ENCODE measurements at regions not wholly inside any gene's neighbourhood (a gene's known extent, or its start where the extent isn't known, plus 50 kb on each side); places are given as distances from the start of the nearest gene placed in this dataset.

DNA sequence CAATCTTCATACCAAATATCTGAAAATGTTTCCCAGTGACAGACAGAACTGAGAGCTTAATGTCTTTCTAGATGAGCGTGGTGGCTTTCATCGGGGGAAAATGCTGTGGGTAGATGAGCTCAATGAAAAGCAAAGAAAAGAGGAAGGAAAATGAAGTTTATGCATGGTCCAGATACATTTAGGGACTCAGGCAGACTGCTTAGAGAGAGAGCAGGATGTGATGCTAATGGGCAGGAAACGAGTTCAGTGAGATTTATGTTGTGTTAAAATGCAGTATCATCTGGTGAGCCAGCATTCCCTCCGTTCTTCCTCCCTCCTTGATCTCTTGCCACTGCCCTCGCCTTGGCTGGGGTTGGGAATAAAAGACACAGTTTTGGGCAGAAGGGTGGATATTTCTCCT is 229.2 kb downstream of the GBA3 start:
- DNase-seq = no peak

DNA sequence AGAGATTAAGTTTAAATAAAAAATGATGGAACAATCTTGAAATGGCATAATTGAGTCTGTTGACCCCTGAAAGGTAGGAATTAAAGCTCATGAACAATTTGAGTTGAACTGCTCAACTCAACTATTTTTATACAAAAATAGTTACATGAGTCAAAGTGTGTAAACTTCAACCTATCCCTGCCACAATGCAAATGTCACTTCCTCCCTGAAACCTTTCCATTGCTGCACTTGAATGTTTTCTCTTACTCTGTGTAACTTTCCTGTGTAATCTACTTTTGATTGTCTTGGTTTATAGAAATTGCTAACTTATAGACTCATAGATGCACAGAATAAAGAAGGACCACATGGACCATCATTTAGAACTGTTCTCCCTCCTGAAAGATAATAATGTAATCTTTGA is 218.5 kb downstream of the GBA3 start:
- DNase-seq = no peak

DNA sequence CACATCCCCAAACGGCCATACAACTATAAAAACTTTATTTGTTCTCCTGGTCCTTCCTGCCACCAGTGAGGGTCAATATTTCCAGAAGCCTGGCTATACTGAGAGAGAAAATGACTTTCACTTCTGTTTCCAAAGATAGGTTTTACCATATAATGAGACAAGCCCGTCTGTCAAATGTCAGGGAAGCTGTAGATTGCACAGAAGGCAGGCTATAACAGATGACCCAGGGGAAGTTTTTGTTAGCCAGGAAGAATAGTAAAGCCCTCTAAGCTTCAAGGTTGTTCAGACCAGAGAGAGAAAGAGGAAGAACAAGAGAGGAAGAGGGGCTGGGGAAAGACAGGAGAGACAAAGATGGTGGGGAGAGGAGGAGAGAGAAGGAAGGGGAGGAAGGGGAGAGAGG is 217.5 kb downstream of the GBA3 start:
- no peak for DNase-seq

DNA sequence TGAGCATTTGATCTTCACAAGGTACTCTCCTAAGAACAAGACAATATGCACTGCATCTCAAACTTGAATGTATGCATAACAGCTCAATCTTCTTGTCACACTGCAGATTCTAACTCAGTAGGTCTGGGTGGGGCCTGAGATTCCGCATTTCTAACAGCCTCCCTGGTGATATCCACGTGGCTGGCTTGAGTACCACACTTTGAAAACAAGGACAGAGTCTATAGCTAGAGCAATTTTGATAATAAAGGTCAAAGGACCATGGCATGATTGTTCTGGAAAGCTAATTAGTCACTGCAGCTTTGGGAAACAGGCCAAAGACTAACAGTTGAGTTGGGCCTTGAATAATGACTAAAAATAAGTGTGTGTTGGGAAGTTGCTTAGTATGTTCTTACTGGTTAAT is 213.3 kb downstream of the GBA3 start:
- DNase-seq = no peak

DNA sequence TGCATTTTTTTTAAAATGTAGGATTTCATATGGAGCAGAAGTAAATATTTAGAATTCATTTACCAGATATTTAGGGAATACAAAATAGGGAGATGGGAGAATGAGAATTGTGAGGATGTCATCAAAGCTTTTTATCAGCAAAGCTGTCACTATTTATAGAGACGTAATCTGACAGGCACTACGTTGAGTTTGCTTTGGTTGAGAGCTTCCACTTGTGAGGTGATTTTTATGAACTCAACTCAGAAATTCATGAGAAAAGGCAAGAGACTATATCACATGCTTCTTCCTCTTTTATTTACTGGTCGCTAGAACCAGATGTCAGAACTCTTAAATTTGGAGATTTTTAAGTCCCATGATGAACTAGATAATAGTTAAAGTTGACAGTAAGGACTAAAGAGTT is 211.2 kb downstream of the GBA3 start:
- no peak for DNase-seq

DNA sequence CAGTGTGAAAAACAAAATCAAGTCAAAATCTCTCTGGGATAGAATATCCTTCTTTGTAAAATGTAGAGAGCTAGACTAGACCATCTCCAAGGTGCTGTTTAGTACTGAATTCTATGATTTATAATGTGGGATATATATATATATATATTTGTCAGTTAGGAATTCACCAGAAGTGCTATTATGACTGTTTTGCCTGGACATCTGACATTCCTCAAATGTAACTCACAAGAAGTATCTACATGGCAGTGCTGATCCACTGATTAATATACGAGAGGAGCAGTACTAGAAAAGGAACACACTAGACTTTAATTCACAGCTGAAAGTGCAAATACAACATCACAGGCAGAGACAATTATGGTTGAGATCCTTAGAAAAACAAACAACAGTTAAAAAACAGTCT is 208.9 kb downstream of the GBA3 start:
- no peak for DNase-seq

DNA sequence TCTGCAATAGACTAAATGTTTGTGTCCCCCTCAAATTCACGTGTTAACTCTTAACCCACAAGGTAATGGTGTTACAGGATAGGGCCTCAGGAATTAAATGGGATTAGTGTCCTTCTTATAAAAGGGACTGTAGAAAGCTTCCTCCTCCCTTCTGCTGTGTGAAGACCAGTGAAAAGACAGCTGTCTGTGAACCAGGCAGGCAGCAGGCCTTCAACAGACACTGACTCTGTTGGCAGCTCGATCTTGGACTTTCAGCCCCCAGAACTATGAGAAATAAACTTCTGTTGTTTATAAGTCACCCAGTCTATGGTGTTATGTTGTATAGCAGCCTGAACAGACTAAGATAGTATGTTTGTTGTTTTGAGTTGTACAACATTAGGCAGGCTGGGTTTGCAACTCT is 208.1 kb downstream of the GBA3 start:
- DNase-seq = no peak

DNA sequence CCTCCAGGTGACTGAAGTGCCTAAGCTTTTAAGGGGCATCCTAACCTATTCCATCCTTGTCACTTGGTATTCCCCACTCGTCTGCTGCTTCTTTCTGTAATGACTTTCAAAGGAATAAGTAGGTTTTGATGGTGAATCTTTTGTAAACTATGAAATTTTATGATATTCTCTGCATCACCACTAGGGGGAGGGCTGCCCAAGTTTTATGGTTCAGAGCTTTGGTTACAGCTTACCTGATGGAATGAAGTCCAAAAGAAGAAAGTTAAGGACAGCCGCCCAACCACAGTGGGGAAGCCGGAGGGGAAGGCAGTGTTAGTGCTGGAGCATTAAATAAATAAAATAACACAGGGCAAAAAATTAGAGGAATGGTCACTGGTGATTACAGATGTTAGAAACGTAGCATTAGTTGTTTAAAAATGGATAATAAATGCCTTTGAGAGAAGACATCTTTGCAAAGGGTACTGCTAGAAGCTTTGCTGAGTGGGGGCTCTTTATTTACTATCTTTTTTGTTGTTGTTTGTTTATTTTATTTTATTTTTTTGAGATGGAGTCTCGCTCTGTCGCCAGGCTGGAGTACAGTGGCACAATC is 204.9 kb downstream of the GBA3 start:
- DNase-seq = peak in 1 of 2 experiments; percentile 39

DNA sequence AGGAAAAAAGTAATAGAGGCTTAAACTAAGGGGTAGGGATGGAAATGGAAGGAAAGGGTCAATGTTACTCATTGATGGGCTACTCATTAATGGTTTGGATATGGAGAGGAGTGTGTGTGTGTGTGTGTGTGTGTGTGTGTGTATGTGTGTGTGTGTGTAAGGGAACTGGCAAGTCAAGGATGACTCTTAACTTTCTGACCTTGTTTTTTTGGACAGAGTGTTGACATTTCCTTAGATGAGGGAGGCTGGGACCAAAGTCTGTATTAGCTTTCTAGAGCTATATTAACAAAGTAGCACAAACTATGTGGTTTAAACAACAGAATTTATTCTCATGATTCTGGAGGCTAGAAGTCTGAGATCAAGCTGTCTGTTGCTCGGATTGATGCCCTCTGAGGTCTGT is 202.7 kb downstream of the GBA3 start:
- no peak for DNase-seq

DNA sequence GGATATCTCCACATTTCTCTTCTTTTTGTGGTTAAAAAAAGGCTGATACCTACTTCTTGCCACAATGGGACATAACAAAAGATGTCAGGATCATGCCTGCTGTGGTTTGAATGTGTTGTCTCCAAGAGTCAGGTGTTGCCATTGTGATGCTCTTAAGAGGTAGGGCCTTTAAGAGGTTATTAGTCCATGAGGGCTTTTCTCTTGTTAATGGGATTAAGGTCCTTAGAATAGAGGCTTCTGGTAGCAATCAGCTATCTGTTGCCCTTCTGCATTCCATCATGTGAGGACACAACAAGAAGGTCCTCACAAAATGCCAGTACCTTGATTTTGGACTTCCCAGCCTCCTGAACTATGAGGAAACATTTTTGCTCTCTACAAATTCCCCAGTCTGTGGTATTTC is 191.4 kb downstream of the GBA3 start:
- no peak for DNase-seq

DNA sequence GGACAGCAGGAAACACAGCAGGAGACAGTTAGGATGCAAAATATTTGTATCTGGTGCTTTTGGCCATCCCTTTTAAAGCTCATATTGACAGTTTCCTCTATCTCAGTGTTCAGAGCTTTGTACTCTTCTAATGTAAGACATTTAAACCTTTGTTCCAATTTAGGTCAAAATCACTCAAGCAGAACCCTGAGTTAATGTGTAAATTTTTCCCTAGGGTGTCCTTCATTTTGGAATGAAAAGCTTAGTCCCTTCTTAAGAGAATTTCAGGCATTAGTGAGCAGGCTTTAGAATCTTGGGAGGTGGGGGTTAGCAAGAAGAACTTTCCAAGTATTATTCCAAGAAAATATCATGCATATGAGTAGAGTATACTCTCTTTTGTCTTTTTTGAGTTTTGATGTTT is 188.7 kb downstream of the GBA3 start:
- DNase-seq = no peak

DNA sequence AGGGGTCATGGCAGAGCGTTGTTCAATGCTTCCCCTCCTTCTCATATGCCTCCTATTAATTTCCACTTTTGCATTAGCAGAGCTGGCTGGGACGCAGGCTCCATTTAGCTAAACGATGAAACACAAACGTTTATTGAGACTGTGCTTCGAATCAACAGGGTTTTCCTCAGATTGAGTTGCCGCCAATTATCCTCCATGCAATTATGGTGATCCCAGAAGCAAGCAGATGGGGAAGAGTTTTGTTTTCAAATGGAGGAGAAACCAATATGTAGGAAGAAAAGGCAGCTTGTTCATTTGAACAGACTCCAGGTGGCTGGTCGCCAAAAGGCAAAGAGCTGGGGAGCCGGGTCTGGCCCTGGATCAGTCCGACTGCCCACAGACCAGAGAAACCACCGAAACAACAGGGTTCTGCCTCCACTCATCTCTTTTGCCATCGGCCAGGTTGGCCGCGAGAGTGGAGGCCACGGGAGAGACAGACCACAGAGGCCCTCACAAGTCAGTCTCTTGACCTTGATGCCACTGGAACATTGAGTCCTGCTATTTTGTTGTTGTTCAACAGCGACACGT is 184.8 kb downstream of the GBA3 start:
- no peak for DNase-seq

DNA sequence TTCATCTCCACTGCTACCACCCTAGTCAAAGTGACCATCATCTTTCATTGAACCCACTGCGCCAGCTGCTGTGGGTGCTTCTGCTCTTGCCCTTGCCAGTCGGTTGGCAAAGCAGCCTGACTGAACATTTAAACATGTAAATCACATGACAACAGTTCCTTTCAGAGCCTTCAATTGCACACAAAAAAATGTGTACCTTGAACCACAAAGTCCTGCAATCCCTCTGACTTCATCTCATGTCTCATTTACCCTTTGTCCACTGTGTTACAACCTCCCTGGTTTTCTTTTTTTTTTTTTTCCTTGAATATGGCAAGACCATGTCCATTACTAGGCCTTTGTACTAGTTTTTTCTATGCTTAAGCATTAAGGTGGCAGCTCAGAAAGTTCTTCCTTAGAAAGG is 183.5 kb downstream of the GBA3 start:
- no peak for DNase-seq

DNA sequence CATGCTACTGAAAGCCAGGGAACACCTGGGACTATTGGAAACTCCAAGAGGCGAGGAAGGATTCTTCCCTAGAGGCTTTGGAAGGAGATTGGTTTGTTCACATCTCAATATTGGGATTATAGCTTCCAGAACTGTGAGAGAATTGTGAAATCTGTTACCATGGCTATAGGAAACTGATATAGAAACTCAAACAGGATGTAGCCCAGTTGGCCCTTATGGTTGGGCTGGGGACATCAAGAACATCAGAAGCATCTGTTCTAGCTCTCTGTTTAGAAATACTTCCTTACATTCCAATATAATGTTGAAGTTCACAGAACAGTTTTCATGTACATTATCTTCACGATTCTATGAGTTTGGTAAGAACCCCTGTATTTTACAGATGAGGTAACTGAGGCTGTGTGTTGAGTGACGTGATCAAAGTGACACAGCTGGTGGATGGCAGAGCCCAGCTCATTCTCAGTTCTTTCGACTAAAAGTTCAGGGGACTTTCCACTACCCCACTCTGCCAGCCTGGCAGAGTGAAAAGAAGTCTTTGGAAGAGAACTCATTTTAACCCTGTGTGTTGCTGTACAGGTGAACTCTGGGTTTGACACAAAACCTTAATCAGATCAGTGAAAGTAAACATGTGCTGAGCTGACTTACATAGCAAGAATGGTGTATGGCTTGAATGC is 183.0 kb downstream of the GBA3 start:
- DNase-seq = no peak

DNA sequence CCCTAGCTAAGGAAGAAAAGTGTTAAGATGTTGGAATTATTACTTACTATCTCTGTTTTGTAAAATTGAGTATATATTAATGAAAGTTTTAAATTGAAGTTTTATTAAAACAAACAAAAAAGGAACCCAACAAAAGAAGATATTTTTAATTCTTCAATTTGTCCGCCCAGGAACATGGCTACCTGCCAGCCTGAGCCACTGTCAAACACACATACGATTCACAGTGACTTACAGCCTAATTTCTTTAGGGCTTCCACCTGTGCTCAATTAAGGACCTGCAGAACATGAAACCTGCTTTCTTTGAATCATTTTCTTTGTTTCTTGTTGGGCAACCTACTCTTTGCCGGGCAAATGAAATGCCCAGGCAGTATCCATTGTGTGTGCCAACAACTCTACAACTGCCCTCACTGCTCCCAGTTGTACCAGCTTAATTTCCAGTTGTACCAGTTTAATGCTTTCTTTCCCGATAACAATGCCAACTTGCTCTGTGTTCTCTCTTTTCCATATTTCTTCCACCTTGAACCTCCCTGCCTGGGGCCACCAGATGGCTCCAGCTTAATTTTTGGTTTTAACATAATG is 181.7 kb downstream of the GBA3 start:
- no peak for DNase-seq

DNA sequence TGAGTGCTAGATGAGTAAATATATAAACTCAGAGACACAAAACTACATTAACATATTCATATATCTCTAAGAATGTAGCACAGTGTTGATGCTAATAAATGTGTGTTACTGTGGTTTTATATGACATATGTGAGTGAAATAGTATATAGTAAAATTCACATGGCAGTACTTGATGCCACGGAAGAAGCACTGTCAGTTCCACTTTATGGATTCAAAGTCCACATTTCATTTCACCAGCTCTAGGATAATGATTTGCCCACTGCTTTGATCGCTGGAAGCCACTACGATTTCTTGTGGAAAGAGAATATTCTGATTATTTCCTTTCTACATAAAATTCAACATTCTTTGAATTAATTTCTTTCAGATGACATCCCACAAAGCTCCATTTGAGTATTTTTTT is 181.2 kb downstream of the GBA3 start:
- DNase-seq = no peak

DNA sequence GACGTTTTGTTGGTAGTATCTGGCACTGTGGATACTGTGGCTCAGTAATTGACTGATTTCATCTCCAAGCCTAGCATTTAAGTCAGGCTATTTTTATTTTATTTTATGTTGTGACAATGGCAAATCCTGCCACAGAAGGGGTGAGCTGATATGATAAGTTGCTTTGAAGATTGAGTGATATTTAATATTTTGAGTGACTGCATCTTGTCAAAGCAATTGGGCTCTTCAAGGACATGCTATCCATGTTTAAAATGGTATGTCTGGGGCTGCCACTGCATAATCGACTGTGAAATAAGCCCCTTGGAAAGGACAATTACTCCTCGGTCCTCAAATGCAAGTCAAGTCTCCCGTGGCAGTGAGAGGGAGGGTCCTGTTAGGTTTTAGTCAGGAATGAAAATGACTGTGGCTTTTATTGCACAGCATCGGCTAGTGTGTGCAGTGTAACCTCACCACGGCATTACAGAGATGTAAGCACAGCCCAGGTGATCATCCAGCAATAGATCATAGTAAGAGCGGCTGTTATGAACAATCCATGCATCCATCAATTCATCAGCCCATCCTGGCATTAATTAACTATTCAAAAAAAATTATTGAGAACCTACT is 178.2 kb downstream of the GBA3 start:
- no peak for DNase-seq

DNA sequence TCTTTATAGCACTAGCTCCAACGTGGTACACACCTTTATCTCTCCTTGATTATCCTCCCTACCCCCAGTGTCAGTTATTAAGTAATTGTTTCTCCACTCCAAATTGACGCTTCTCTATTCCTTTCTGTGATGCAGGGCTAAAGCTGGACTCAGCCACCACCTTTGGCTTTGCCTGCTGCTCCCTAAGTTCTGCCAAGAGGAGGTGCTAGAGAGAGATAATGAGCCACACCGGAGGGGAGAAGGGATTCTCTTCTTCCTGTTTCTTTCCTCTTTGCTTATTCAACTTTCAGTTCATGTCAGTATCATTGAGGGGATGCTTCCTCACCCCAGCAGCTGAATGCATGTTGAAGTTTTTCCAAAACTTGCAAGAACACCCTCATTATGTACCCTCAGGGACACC is 176.5 kb downstream of the GBA3 start:
- DNase-seq = no peak

Data from SW 1271 (cell line).